H9 (cell line): ENCODE measurements at regions not wholly inside any gene's neighbourhood (a gene's known extent, or its start where the extent isn't known, plus 50 kb on each side); places are given as distances from the start of the nearest gene placed in this dataset.

Experiments used
- DNase-seq: peaks from one replicate; pipeline ENCODE4 v3.0.0-alpha.2; 2017
- H2AFZ ChIP-seq: one replicate; pipeline ENCODE4 v1.6.1; 2013; ENCODE audit warnings: mild to moderate bottlenecking, low read length, control low read depth, moderate library complexity
- H2AK5ac ChIP-seq: 2 replicates; pipeline ENCODE4 v1.6.1; 2013; ENCODE audit warnings: low read length, control low read depth, mixed read lengths; ENCODE audit not compliant: insufficient read length
- H2BK120ac ChIP-seq: one replicate; pipeline ENCODE4 v1.6.1; 2013; ENCODE audit warnings: low read depth, mild to moderate bottlenecking, low read length, control low read depth, inconsistent platforms; ENCODE audit not compliant: poor library complexity, severe bottlenecking
- H2BK12ac ChIP-seq: 2 replicates; pipeline ENCODE4 v1.6.1; 2013; ENCODE audit warnings: low read length, control low read depth, mixed read lengths, low read depth; ENCODE audit not compliant: insufficient read length
- H2BK15ac ChIP-seq: 2 replicates; pipeline ENCODE4 v1.6.1; 2013; ENCODE audit warnings: low read depth, low read length, control low read depth
- H2BK20ac ChIP-seq: one replicate; pipeline ENCODE4 v1.6.1; 2013; ENCODE audit warnings: low read depth, mild to moderate bottlenecking, low read length, control low read depth, inconsistent platforms; ENCODE audit not compliant: poor library complexity, severe bottlenecking
- H2BK5ac ChIP-seq: 2 replicates; pipeline ENCODE4 v1.6.1; 2013; ENCODE audit warnings: low read length, control low read depth, mixed read lengths; ENCODE audit not compliant: insufficient read length
- H3K14ac ChIP-seq: 2 replicates; pipeline ENCODE4 v1.6.1; 2013; ENCODE audit warnings: low read length, control low read depth; ENCODE audit not compliant: insufficient read depth
- H3K18ac ChIP-seq: 2 replicates; pipeline ENCODE4 v1.6.1; 2013; ENCODE audit warnings: low read depth, mild to moderate bottlenecking, mixed read lengths, low read length, control low read depth; ENCODE audit not compliant: insufficient read length
- H3K23ac ChIP-seq: 2 replicates; pipeline ENCODE4 v1.6.1; 2013; ENCODE audit warnings: low read length, control low read depth, mixed read lengths, low read depth; ENCODE audit not compliant: insufficient read length
- H3K23me2 ChIP-seq: 2 replicates; pipeline ENCODE4 v1.6.1; 2013; ENCODE audit warnings: low read depth, mild to moderate bottlenecking, mixed read lengths, low read length, control low read depth; ENCODE audit not compliant: insufficient read length, poor library complexity, severe bottlenecking
- H3K27ac ChIP-seq: 2 replicates; pipeline ENCODE4 v1.5.1; 2013; ENCODE audit warnings: low read length, control low read depth, mixed read lengths, low read depth; ENCODE audit not compliant: insufficient read length
- H3K27me3 ChIP-seq: 2 replicates; pipeline ENCODE4 v1.6.1; 2013; ENCODE audit warnings: low read length, control low read depth, inconsistent platforms; ENCODE audit not compliant: insufficient read depth
- H3K4ac ChIP-seq: 2 replicates; pipeline ENCODE4 v1.6.1; 2013; ENCODE audit warnings: low read depth, mild to moderate bottlenecking, control low read depth, inconsistent platforms, low read length, moderate library complexity
- H3K4me1 ChIP-seq: 2 replicates; pipeline ENCODE4 v1.6.1; 2013; ENCODE audit warnings: low read length, control low read depth, inconsistent platforms; ENCODE audit not compliant: insufficient read depth
- H3K4me2 ChIP-seq: 2 replicates; pipeline ENCODE4 v1.6.1; 2013; ENCODE audit warnings: low read length, control low read depth, mixed read lengths; ENCODE audit not compliant: insufficient read length, insufficient read depth
- H3K56ac ChIP-seq: 2 replicates; pipeline ENCODE4 v1.6.1; 2013; ENCODE audit warnings: low read depth, mild to moderate bottlenecking, mixed read lengths, low read length, control low read depth; ENCODE audit not compliant: insufficient read length
- H3K79me1 ChIP-seq: 2 replicates; pipeline ENCODE4 v1.6.1; 2013; ENCODE audit warnings: low read depth, mild to moderate bottlenecking, moderate library complexity, low read length, control low read depth, inconsistent platforms; ENCODE audit not compliant: insufficient read depth, poor library complexity, severe bottlenecking
- H3K79me2 ChIP-seq: 2 replicates; pipeline ENCODE4 v1.6.1; 2013; ENCODE audit warnings: low read length, control low read depth, inconsistent platforms; ENCODE audit not compliant: insufficient read depth
- H3K9ac ChIP-seq: 2 replicates; pipeline ENCODE4 v1.6.1; 2013; ENCODE audit warnings: low read length, control low read depth, mixed read lengths; ENCODE audit not compliant: insufficient read length; ENCODE audit errors: extremely low read depth
- H3K9me3 ChIP-seq: one replicate; pipeline ENCODE4 v1.6.1; 2013; ENCODE audit warnings: low read depth, low read length, inconsistent platforms; ENCODE audit not compliant: control insufficient read depth
- H3T11ph ChIP-seq: one replicate; pipeline ENCODE4 v1.6.1; 2013; ENCODE audit warnings: mild to moderate bottlenecking, low read length, control low read depth, inconsistent platforms
- H4K20me1 ChIP-seq: one replicate; pipeline ENCODE4 v1.6.1; 2013; ENCODE audit not compliant: control insufficient read depth, insufficient read length, insufficient read depth
- H4K5ac ChIP-seq: 2 replicates; pipeline ENCODE4 v1.6.1; 2013; ENCODE audit warnings: low read depth, mild to moderate bottlenecking, mixed read lengths, low read length, control low read depth; ENCODE audit not compliant: insufficient read length
- H4K8ac ChIP-seq: replicated peaks from 2 replicates; pipeline ENCODE4 v1.6.1; 2013; ENCODE audit warnings: low read length, control low read depth, mixed read lengths, low read depth; ENCODE audit not compliant: insufficient read length
- H4K91ac ChIP-seq: 2 replicates; pipeline ENCODE4 v1.6.1; 2013; ENCODE audit warnings: low read depth, mild to moderate bottlenecking, moderate library complexity, mixed read lengths, low read length, control low read depth; ENCODE audit not compliant: insufficient read length
- H3K27ac Mint-ChIP-seq, 3 experiments: 2 replicates in 2 of 3; 3 replicates in 1 of 3; pipeline ENCODE4 v1.8.0; 2020 to 2021; ENCODE audit warnings: mixed read lengths in 3 of 3, mild to moderate bottlenecking in 1 of 3, moderate library complexity in 1 of 3
- H3K27me3 Mint-ChIP-seq: 2 replicates; pipeline ENCODE4 v1.8.0; 2021; ENCODE audit warnings: low read depth, mild to moderate bottlenecking, moderate library complexity, mixed read lengths
- H3K36me3 Mint-ChIP-seq, 3 experiments: 2 replicates in 2 of 3; 3 replicates in 1 of 3; pipeline ENCODE4 v1.8.0; 2020 to 2021; ENCODE audit warnings: low read depth in 3 of 3, mixed read lengths in 3 of 3; ENCODE audit not compliant: insufficient read depth in 1 of 3
- H3K4me1 Mint-ChIP-seq, 2 experiments: 2 replicates each; pipeline ENCODE4 v1.8.0; 2020; ENCODE audit warnings: mixed read lengths in 2 of 2
- H3K4me3 Mint-ChIP-seq, 2 experiments: 2 replicates in 1 of 2; 3 replicates in 1 of 2; pipeline ENCODE4 v1.8.0; 2020 to 2021; ENCODE audit warnings: mild to moderate bottlenecking in 2 of 2, mixed read lengths in 2 of 2, moderate library complexity in 1 of 2
- H3K9me3 Mint-ChIP-seq, 2 experiments: 2 replicates in 1 of 2; 3 replicates in 1 of 2; pipeline ENCODE4 v1.8.0; 2020; ENCODE audit warnings: mild to moderate bottlenecking in 2 of 2, mixed read lengths in 2 of 2, moderate library complexity in 1 of 2
- CTCF ChIP-seq: fragments of 200-600 bp; sonication (generic); conservative IDR thresholded peaks from 3 replicates; pipeline ENCODE4 v1.8.0; 2021; ENCODE audit warnings: antibody characterized with exemption, mild to moderate bottlenecking
- WGBS: extraction: QIAGEN DNeasy Blood & Tissue Kit; methylation state at CpG from one replicate; pipeline ENCODE4 v1.1.7; 2013; ENCODE audit warnings: missing lambda C conversion rate, low lambda C conversion rate, mixed read lengths; ENCODE audit not compliant: insufficient read length; ENCODE audit errors: extremely low coverage; 5-methylcytosine and 5-hydroxymethylcytosine counted together

DNA sequence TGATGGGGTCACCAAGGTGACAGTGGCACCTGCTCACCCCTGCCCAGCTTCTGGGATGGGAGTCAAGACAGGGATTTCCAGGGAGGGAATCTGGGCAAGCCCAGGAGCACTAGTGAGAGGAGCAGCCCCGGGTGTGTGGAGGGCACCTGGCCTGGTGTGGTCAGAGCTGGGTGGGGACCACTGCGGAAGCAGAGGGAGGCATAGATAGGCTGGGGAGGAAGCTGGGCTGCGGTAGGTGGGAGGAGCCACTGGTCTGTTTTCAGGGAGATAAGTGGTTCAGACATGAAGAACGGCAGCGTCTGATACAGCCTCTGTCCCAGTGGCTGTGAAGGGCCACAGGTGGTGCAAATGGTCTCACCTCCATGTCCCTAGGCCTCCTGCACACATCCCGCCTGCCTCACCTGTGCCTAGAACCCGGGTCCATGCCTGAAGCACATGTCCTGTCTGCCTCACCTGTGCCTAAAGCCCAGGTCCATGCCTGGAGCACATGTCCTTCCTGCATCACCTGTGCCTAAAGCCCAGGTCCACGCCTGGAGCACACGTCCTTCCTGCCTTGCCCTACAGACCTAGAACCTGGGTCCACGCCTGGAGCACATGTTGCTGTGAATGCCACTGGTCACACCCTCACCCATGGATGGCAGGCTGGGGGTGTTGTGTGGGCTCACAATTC, 325.9 kb upstream of the AJAP1 start:
- Histone ChIP-seq H3K27ac (no peak overlapping the region), H3K79me1 (no peaks in the 10 kb centered on the region), H2BK12ac (no peak overlapping the region), H2BK20ac (no peak overlapping the region), H3K56ac (no peak overlapping the region), H2BK5ac (no peak overlapping the region), H2BK15ac (no peak overlapping the region), H3K23ac (no peak overlapping the region), H3K9me3 (peaks cover 3% of the 10 kb centered on the region), H4K20me1 (peaks cover 6% of the 10 kb centered on the region), H4K91ac (no peak overlapping the region), H4K5ac (no peak overlapping the region), H3K4me1 (no peaks in the 10 kb centered on the region), H2AK5ac (no peak overlapping the region), H3K18ac (no peak overlapping the region), H3K27me3 (no peaks in the 10 kb centered on the region), H3K23me2 (peaks cover 5% of the 10 kb centered on the region), H2AFZ (no peak overlapping the region), H4K8ac (no peak overlapping the region), H2BK120ac (no peak overlapping the region), H3K4me2 (no peak overlapping the region), H3K4ac (no peak overlapping the region), H3T11ph (no peak overlapping the region), H3K79me2 (no peaks in the 10 kb centered on the region), H3K9ac (no peak overlapping the region), H3K14ac (no peak overlapping the region)
- 0 out of 5 replicates have a peak overlapping the region, but pooled peaks of 1 of the 2 experiments have one; percentile 4 for H3K4me3 Mint-ChIP-seq
- no peaks in the 10 kb centered on the region for H3K36me3 Mint-ChIP-seq
- peak overlapping the region in 1 of 3 experiments; percentile 82; a peak in 1 of 7 replicates for H3K27ac Mint-ChIP-seq
- peaks cover 0 to 6% of the 10 kb centered on the region in 2 experiments; a peak in 3 of 5 replicates for H3K9me3 Mint-ChIP-seq
- no CpG with 5 or more reads among the region's 10 CpGs for WGBS
- DNase-seq: no peak
- peaks cover 2 to 15% of the 10 kb centered on the region in 2 experiments; a peak in 3 of 4 replicates for H3K4me1 Mint-ChIP-seq
- no peak for TF ChIP-seq CTCF
- peaks cover 16% of the 10 kb centered on the region for H3K27me3 Mint-ChIP-seq
